Keratinocyte (primary cell): ENCODE measurements at regions not wholly inside any gene's neighbourhood (a gene's known extent, or its start where the extent isn't known, plus 50 kb on each side); places are given as distances from the start of the nearest gene placed in this dataset.

ENCODE experiments used
- CTCF ChIP-seq, 3 experiments: IDR thresholded peaks in 1 of 3; conservative IDR thresholded peaks in 1 of 3; optimal IDR thresholded peaks in 1 of 3; 2 replicates in 2 of 3; 3 replicates in 1 of 3; pipeline versions ENCODE3 to v1.5.1; 2011; ENCODE audit warnings: low read length in 3 of 3, mild to moderate bottlenecking in 3 of 3, moderate library complexity in 2 of 3, control low read depth in 1 of 3, inconsistent platforms in 1 of 3; ENCODE audit not compliant: insufficient read depth in 2 of 3; ENCODE audit errors: extremely low read depth in 1 of 3
- EZH2 ChIP-seq: IDR thresholded peaks from one replicate; pipeline ENCODE4 v1.6.1; 2012; ENCODE audit warnings: inconsistent platforms, mild to moderate bottlenecking, low read length, moderate library complexity

GRCh38 chr12:90299121-90299520 lies 590.5 kb upstream of the ATP2B1 start:
- TF ChIP-seq CTCF (optimal IDR thresholded peaks at IDR 0.05 in 1 of 3, IDR thresholded peaks at IDR 0.05 in 1 of 3, conservative IDR thresholded peaks at IDR 0.05 in 1 of 3; ENCODE audit: extremely low read depth in 1 of 3, insufficient read depth in 2 of 3, low read length in 3 of 3) (no peak), EZH2 (no peak)
